ENCODE measurements at regions not wholly inside any gene's neighbourhood (a gene's known extent, or its start where the extent isn't known, plus 50 kb on each side); places are given as distances from the start of the nearest gene placed in this dataset.

GRCh38 chr15:38662033-38662802 lies 97.6 kb upstream of the RASGRP1 start:
- ATAC-seq (no peak), DNase-seq (no peak)
- Histone ChIP-seq H3K9me3 (no peaks in the 10 kb centered on the region), H3K27me3 (ENCODE audit: insufficient read depth in 3 of 3, low read length in 2 of 3) (peaks cover 0 to 3% (median 3%) of the 10 kb centered on the region in 3 donors), H3K4me3 (no peak overlapping the region), H3K4me1 (no peaks in the 10 kb centered on the region), H3K27ac (no peak overlapping the region), H3K36me3 (ENCODE audit: insufficient read depth in 1 of 2, low read depth in 1 of 2) (no peaks in the 10 kb centered on the region)
- intact Hi-C loops (cut with DNase I) = no loop called here
- no peak for TF ChIP-seq CTCF (IDR thresholded peaks at IDR 0.05)
- 81 to 85% (median 83%) methylated on average over 5 of the region's 5 CpGs for WGBS, 3 donors

- intact Hi-C loops (cut with DNase I) = no loop called here
- 87 to 94% (median 88%) methylated on average over 2 of the region's 2 CpGs for WGBS, 3 donors
Observed at GRCh38 chr15:38662805-38663204, 98.2 kb upstream of the RASGRP1 start.

GRCh38 chr15:38665586-38666305 lies 101.1 kb upstream of the RASGRP1 start:
- Histone ChIP-seq H3K27ac (no peak overlapping the region), H3K27me3 (ENCODE audit: insufficient read depth in 3 of 3, low read length in 2 of 3) (peaks cover 0 to 3% (median 2%) of the 10 kb centered on the region in 3 donors), H3K4me3 (no peak overlapping the region), H3K9me3 (no peaks in the 10 kb centered on the region), H3K4me1 (no peaks in the 10 kb centered on the region), H3K36me3 (ENCODE audit: insufficient read depth in 1 of 2, low read depth in 1 of 2) (no peaks in the 10 kb centered on the region)
- WGBS, 3 donors = 85 to 88% (median 87%) methylated on average over 3 of the region's 3 CpGs
- ATAC-seq (no peak), DNase-seq (no peak)
- no peak for TF ChIP-seq CTCF (IDR thresholded peaks at IDR 0.05)
- intact Hi-C loops (cut with DNase I) = no loop called here

More at GRCh38 chr15:38662805-38663204, 98.2 kb upstream of the RASGRP1 start:
- Histone ChIP-seq H3K27ac (no peak overlapping the region), H3K4me3 (no peak overlapping the region), H3K27me3 (ENCODE audit: insufficient read depth in 3 of 3, low read length in 2 of 3) (peaks cover 0 to 3% (median 3%) of the 10 kb centered on the region in 3 donors), H3K36me3 (ENCODE audit: insufficient read depth in 1 of 2, low read depth in 1 of 2) (no peaks in the 10 kb centered on the region), H3K9me3 (no peaks in the 10 kb centered on the region), H3K4me1 (no peaks in the 10 kb centered on the region)
- TF ChIP-seq CTCF (IDR thresholded peaks at IDR 0.05) = no peak
- ATAC-seq (no peak), DNase-seq (no peak)

GRCh38 chr15:38666865-38667510 lies 102.4 kb upstream of the RASGRP1 start:
- Histone ChIP-seq H3K4me3 (no peak overlapping the region), H3K36me3 (ENCODE audit: insufficient read depth in 1 of 2, low read depth in 1 of 2) (no peaks in the 10 kb centered on the region), H3K9me3 (no peaks in the 10 kb centered on the region), H3K27ac (no peak overlapping the region), H3K4me1 (no peaks in the 10 kb centered on the region), H3K27me3 (ENCODE audit: insufficient read depth in 3 of 3, low read length in 2 of 3) (peaks cover 0 to 3% (median 2%) of the 10 kb centered on the region in 3 donors)
- DNase-seq (no peak), ATAC-seq (no peak)
- 58 to 62% (median 60%) methylated on average over 4 of the region's 4 CpGs for WGBS, 3 donors
- TF ChIP-seq CTCF (IDR thresholded peaks at IDR 0.05) = no peak
- intact Hi-C loops (cut with DNase I) = no loop called here
